GM12878 (cell line): ENCODE measurements at regions not wholly inside any gene's neighbourhood (a gene's known extent, or its start where the extent isn't known, plus 50 kb on each side); places are given as distances from the start of the nearest gene placed in this dataset.

Experiments used
- ATAC-seq: fragments of 200-7000 bp; cut with Tn5 transposase; 3 replicates; pipeline ENCODE4 v1.9.1; 2020; ENCODE audit warnings: mild to moderate bottlenecking, moderate library complexity
- BruUV-seq: library from RNA; stranded (reverse); fragments of 400-500 nt; replicated peaks from 2 replicates; lab custom pipeline; 2021; lab: Mats Ljungman, UMichigan
- CTCF ChIA-PET: fragments of 300-600 bp; sonication (Branson Sonifier 250); formaldehyde crosslinking; extraction: SDS; loops from one replicate; lab custom pipeline; 2021; ENCODE audit warnings: inconsistent platforms; lab: Yijun Ruan, JAX
- POLR2A ChIA-PET: fragments of 350-600 bp; formaldehyde crosslinking; extraction: SDS; loops from one replicate; lab custom pipeline; 2021; ENCODE audit warnings: inconsistent platforms; lab: Charles Lee
- RAD21 ChIA-PET: fragments of 300-600 bp; sonication (Branson Sonifier 250); formaldehyde crosslinking; loops from one replicate; lab custom pipeline; 2023; ENCODE audit warnings: antibody characterized with exemption; ENCODE audit not compliant: unreplicated experiment; lab: Charles Lee
- SMC1A ChIA-PET: fragments of 300-600 bp; sonication (Branson Sonifier 250); formaldehyde crosslinking; loops from one replicate; lab custom pipeline; 2023; ENCODE audit not compliant: unreplicated experiment, uncharacterized antibody; lab: Charles Lee
- DNase-seq: peaks from one replicate; pipeline ENCODE4 v3.0.0-alpha.2; 2011; ENCODE audit warnings: low read depth, low spot score
- FAIRE-seq: peaks from 3 replicates; lab custom pipeline; 2011; peaks lifted over from hg19 to GRCh38; lab: Jason Lieb, UNC
- H2AFZ ChIP-seq: 2 replicates; pipeline ENCODE4 v1.6.0; 2011; ENCODE audit warnings: low read depth, low read length, control low read depth; ENCODE audit not compliant: control insufficient read depth
- H3K27ac ChIP-seq: 2 replicates; pipeline ENCODE4 v1.5.1; 2011; ENCODE audit warnings: control low read depth; ENCODE audit not compliant: control insufficient read depth, insufficient read depth
- H3K27me3 ChIP-seq, 2 experiments: replicated peaks in 1 of 2; 2 replicates each; pipeline versions ENCODE4 v1.6.0 to v1.6.1; 2011; ENCODE audit warnings: low read length in 1 of 2; ENCODE audit not compliant: control insufficient read depth in 2 of 2, insufficient read depth in 2 of 2
- H3K36me3 ChIP-seq, 2 experiments: 2 replicates each; pipeline ENCODE4 v1.5.1; 2011; ENCODE audit warnings: low read length in 1 of 2; ENCODE audit not compliant: control insufficient read depth in 2 of 2, insufficient read depth in 2 of 2
- H3K4me1 ChIP-seq: 2 replicates; pipeline ENCODE4 v1.6.1; 2011; ENCODE audit warnings: mild to moderate bottlenecking, low read length, moderate library complexity, mixed read lengths; ENCODE audit not compliant: control insufficient read depth, insufficient read depth
- H3K4me2 ChIP-seq: 2 replicates; pipeline ENCODE4 v1.6.0; 2011; ENCODE audit warnings: control low read depth; ENCODE audit not compliant: control insufficient read depth, insufficient read depth
- H3K4me3 ChIP-seq: fragments of 200-600 bp; sonication (generic); 2 replicates; pipeline ENCODE4 v1.5.1; 2016
- H3K79me2 ChIP-seq: 2 replicates; pipeline ENCODE4 v1.6.0; 2011; ENCODE audit warnings: low read length; ENCODE audit not compliant: control insufficient read depth, insufficient read depth
- H3K9ac ChIP-seq: 2 replicates; pipeline ENCODE4 v1.8.0; 2011; ENCODE audit warnings: low read length, control low read depth, mixed read lengths; ENCODE audit not compliant: control insufficient read depth, insufficient read depth
- H3K9me3 ChIP-seq: replicated peaks from 3 replicates; pipeline ENCODE4 v1.5.1; 2011; ENCODE audit warnings: mild to moderate bottlenecking, low read length; ENCODE audit not compliant: control insufficient read depth, insufficient read depth
- H4K20me1 ChIP-seq: 2 replicates; pipeline ENCODE4 v1.6.0; 2011; ENCODE audit not compliant: control insufficient read depth, insufficient read depth
- BCL3 ChIP-seq: IDR thresholded peaks from 2 replicates; pipeline ENCODE4 v1.6.1; 2011; ENCODE audit warnings: borderline replicate concordance, low read depth, mild to moderate bottlenecking, moderate library complexity, low read length; ENCODE audit not compliant: insufficient read depth, poor library complexity, severe bottlenecking
- CEBPB ChIP-seq, 2 experiments: fragments of 150-350 bp in 1 of 2; IDR thresholded peaks; 2 replicates each; pipeline ENCODE4 v1.6.1; 2012 to 2014; ENCODE audit warnings: low read depth in 2 of 2, low read length in 2 of 2, borderline replicate concordance in 1 of 2, inconsistent platforms in 1 of 2
- E4F1 ChIP-seq: fragments of 450-650 bp; IDR thresholded peaks from 2 replicates; pipeline ENCODE4 v1.6.1; 2018; ENCODE audit warnings: borderline replicate concordance, mild to moderate bottlenecking; ENCODE audit not compliant: partially characterized antibody
- GATAD2B ChIP-seq: fragments of 450-650 bp; conservative IDR thresholded peaks from 2 replicates; pipeline ENCODE4 v1.6.1; 2017; ENCODE audit warnings: low read depth, mild to moderate bottlenecking, moderate library complexity
- HCFC1 ChIP-seq: fragments of 150-350 bp; IDR thresholded peaks from 2 replicates; pipeline ENCODE4 v1.6.1; 2014; ENCODE audit warnings: low read length
- POLR2AphosphoS2 ChIP-seq: IDR thresholded peaks from 2 replicates; pipeline ENCODE4 v1.6.1; 2011; ENCODE audit warnings: low read depth, mild to moderate bottlenecking, low read length, improper control_type of control experiment, moderate library complexity
- RAD51 ChIP-seq: fragments of 450-650 bp; IDR thresholded peaks from 2 replicates; pipeline ENCODE4 v1.6.1; 2016; ENCODE audit warnings: moderate library complexity, mild to moderate bottlenecking, inconsistent platforms
- SPI1 ChIP-seq: IDR thresholded peaks from 2 replicates; pipeline ENCODE4 v1.6.1; 2011; ENCODE audit warnings: low read depth, mild to moderate bottlenecking, low read length, moderate library complexity, borderline replicate concordance; ENCODE audit not compliant: insufficient read depth
- SREBF1 ChIP-seq: IDR thresholded peaks from 2 replicates; pipeline ENCODE4 v1.6.1; 2012; ENCODE audit warnings: mild to moderate bottlenecking, low read length
- TARDBP ChIP-seq: IDR thresholded peaks from 2 replicates; pipeline ENCODE4 v1.6.1; 2016; ENCODE audit warnings: borderline replicate concordance
- ZBTB4 ChIP-seq: fragments of 450-650 bp; formaldehyde crosslinking; IDR thresholded peaks from 2 replicates; pipeline ENCODE4 v1.4.0; 2022; ENCODE audit warnings: mild to moderate bottlenecking, moderate library complexity
- WGBS: methylation state at CpG from one replicate; pipeline ENCODE4 v1.1.6; 2016; ENCODE audit warnings: low lambda C conversion rate; ENCODE audit not compliant: insufficient replicate concordance, insufficient coverage; ENCODE audit errors: missing lambda C conversion rate; 5-methylcytosine and 5-hydroxymethylcytosine counted together
- in situ Hi-C: fragments of 300-500 bp; cut with MboI; formaldehyde crosslinking; loops from 9 replicates; pipeline ENCODE4 v1.14.3; 2018; ENCODE audit warnings: mixed read lengths
- intact Hi-C: fragments of 100-400 bp; cut with micrococcal nuclease; formaldehyde crosslinking; loops from one replicate; pipeline ENCODE4 v1.14.2; 2022; ENCODE audit not compliant: unreplicated experiment

- Histone ChIP-seq H3K4me2 (no peak overlapping the region), H2AFZ (no peak overlapping the region), H3K4me3 (no peak overlapping the region), H3K36me3 (no peaks in the 10 kb centered on the region), H3K9ac (no peak overlapping the region), H3K27ac (no peak overlapping the region), H3K79me2 (no peaks in the 10 kb centered on the region), H3K9me3 (no peaks in the 10 kb centered on the region), H3K4me1 (no peaks in the 10 kb centered on the region), H3K27me3 (no peaks in the 10 kb centered on the region), H4K20me1 (no peaks in the 10 kb centered on the region)
- ChIA-PET RAD21 (no interaction called here), POLR2A (no interaction called here), CTCF (no interaction called here), SMC1A (no interaction called here)
- no peak for DNase-seq
- ATAC-seq: no peak
- intact Hi-C loops: no loop called here
- BruUV-seq: no TSS peak
- FAIRE-seq: no peak
- in situ Hi-C loops: no loop called here
- peak; percentile 59; the same call in 1 of the 2 replicates for TF ChIP-seq SPI1
- no peak for TF ChIP-seq SREBF1
- 0% methylated on average over 1 of the region's 1 CpG for WGBS
Measured at GRCh38 chr14:83316356-83316755, 1782.7 kb upstream of the SEL1L start.

GRCh38 chr14:83320837-83321236 lies 1787.2 kb upstream of the SEL1L start:
- WGBS: 0% methylated on average over 2 of the region's 2 CpGs
- TF ChIP-seq CEBPB (IDR thresholded peaks at IDR 0.05; ENCODE audit: borderline replicate concordance in 1 of 2, low read depth in 2 of 2, low read length in 2 of 2): no peak
- TF ChIP-seq E4F1: no peak
- TF ChIP-seq POLR2AphosphoS2: no peak
- TF ChIP-seq HCFC1: no peak
- TF ChIP-seq ZBTB4 (CRISPR knock-in tag): no peak
- no peak for TF ChIP-seq RAD51
- no peak for TF ChIP-seq GATAD2B
- no peak for TF ChIP-seq BCL3
- no peak for TF ChIP-seq TARDBP

More at GRCh38 chr14:83320837-83321236, 1787.2 kb upstream of the SEL1L start:
- H3K9ac ChIP-seq: no peak overlapping the region
- ChIA-PET CTCF (no interaction called here), SMC1A (no interaction called here), POLR2A (interaction anchor here (0.6 kb wide), 1 partner anchor 24 kb away, joined by 3 read pairs; no protein-coding TSS in a partner anchor), RAD21 (no interaction called here)
- H3K36me3 ChIP-seq: no peaks in the 10 kb centered on the region
- no peak overlapping the region for H3K27ac ChIP-seq
- no peaks in the 10 kb centered on the region for H3K9me3 ChIP-seq
- ATAC-seq: no peak
- H3K27me3 ChIP-seq: no peaks in the 10 kb centered on the region
- H3K4me1 ChIP-seq: no peaks in the 10 kb centered on the region
- no peak for DNase-seq
- intact Hi-C loops (no loop called here), in situ Hi-C loops (no loop called here)
- no peak overlapping the region for H3K4me2 ChIP-seq
- H4K20me1 ChIP-seq: no peaks in the 10 kb centered on the region
- no TSS peak for BruUV-seq
- H3K79me2 ChIP-seq: no peaks in the 10 kb centered on the region
- no peak overlapping the region for H2AFZ ChIP-seq
- FAIRE-seq: no peak
- no peak overlapping the region for H3K4me3 ChIP-seq
